EH (cell line): ENCODE measurements at regions not wholly inside any gene's neighbourhood (a gene's known extent, or its start where the extent isn't known, plus 50 kb on each side); places are given as distances from the start of the nearest gene placed in this dataset.
"Not testable (repeated sequence)": the region's sequence is repeated elsewhere in the genome, so short reads cannot be mapped to it uniquely, and the experiment has no call there.

Experiments
- DNase-seq: peaks from one replicate; pipeline ENCODE4 v3.0.0-alpha.2; 2015; ENCODE audit warnings: low read depth

DNA sequence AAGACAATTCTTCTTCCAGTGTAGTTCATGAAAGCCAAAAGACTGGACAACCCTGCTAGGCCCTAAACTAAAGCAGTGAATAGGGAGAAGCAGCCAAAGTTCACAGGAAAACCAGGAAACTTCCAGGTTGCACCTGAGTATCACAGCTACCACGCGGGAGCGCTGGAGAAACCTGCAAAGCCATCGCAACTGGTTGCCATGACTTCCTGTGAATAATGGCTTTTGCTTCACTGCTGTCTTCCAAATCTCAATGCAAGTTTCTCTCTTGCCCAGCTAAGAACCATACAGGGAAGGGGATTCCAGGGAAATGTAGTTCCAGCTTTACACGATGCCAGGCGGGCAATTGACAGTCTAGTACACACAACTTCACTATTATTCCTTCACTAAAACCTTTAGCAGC is 114.1 kb downstream of the GXYLT1 start:
- DNase-seq: no peak

DNA sequence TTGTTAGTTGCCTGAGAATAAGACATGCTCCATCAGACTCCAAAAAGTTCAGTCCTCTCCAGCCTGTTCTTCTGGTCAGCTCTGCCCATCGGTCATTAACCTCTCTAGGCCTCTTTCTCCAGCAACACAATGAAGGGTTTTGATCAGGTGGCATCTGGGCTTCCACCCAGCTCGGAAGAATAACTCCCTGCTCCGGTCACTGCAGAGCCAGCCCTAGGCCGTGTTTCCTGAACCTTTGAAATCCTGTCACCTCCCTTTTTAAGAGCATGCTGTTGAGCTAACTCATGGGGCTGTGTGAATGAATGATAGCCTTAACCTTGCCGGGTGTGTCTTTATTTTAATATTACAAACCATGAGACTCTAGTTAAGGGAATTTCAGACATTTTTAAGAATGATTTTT is 117.1 kb downstream of the GXYLT1 start:
- no peak for DNase-seq

DNA sequence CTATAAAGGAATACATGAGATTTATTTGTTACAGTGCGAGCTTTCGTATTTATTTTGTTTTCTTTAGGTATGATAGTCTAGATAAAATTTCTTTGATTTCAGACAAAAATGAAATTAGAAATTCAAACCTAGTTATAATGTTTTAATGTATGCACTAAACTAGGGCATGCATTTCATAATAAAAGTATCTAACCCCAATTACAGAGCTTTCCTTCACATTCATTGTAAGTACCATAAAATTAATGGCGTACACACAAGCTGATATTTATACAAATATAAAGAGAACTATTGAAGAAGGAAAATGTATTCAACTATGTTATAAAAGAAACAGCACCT is 120.2 kb downstream of the GXYLT1 start:
- no peak for DNase-seq

DNA sequence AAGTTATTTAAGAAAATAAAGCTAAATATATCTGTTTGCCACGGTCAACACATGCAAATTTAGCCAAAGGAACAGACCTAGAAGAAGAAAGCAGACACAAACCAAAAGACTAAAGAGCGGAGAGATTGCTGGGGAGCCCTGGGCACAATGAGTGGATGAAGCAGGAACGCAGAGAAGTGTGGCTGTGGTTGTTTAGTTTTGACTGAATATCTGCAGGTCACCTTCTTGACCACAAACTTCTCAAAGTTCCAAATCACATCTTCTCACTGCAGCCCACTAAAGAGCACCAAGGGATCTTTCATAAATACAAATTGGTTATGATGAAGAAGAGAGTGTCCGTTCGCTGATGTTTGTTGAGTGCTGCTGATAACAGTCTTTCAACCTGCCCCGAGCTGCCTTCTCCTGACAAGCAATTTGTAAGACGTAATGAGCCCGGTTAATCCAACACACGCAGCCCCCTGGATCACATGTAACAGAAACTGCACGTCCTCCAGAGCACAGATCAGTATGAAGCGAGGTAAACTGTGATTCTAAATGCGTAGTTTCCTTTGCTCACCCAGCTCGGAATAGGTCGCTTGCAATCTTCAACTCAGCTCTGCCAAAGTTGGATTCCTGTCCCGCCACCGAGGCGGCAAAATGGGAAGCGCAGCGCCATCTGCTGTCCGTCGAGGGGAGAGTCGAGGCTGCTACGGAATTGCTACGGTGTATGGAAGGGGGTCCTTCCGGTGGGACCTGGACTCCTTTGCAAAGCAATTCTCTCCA is 120.8 kb downstream of the GXYLT1 start:
- peak; percentile 71 for DNase-seq

DNA sequence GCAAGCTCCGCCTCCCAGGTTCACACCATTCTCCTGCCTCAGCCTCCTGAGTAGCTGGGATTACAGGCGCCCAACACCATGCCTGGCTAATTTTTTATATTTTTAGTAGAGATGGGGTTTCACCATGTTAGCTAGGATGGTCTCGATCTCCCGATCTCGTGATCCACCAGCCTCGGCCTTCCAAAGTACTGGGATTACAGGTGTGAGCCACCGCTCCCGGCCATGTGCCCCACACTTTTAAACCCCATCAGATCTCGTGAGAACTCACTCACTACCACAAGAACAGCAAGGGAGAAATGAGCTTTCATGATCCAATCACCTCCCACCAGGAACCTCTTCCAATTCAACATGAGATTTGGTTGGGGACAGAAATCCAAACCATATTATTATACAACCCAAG is 122.7 kb downstream of the GXYLT1 start:
- DNase-seq: not testable (repeated sequence)

DNA sequence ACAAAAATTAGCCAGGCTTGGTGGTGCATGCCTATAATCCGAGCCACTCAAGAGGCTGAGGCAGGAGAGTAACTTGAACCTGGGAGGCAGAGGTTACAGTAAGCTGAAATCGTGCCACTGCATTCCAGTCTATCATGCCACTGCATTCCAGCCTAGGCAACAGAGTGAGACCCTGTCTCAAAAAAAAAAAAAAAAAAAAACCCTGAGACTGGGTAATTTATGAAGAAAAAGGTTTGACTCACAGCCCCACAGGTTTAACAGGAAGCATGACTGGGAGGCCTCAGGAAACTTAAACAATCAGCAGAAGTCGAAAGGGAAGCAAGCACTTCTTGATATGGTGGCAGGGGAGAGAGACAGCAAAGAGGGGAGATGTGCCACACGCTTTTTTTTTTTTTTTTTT is 123.2 kb downstream of the GXYLT1 start:
- peak; percentile 1 for DNase-seq

DNA sequence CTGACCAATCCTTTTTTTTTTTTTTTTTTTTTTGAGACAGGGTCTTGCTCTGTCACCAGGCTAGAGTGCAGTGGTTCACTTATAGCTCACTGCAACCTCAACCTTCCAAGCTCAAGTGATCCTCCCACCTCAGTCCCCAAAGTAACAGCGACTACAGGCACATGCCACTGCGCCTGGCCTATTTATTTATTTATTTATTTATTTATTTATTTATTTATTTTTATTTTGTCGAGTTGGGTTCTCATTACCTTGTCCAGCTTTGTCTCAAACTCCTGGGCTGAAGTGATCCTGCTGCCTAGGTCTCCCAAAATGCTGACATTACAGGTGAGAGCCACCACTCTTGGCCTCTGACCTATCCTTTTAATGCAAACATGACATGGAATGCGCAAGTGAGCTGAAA is 124.4 kb downstream of the GXYLT1 start:
- no peak for DNase-seq

DNA sequence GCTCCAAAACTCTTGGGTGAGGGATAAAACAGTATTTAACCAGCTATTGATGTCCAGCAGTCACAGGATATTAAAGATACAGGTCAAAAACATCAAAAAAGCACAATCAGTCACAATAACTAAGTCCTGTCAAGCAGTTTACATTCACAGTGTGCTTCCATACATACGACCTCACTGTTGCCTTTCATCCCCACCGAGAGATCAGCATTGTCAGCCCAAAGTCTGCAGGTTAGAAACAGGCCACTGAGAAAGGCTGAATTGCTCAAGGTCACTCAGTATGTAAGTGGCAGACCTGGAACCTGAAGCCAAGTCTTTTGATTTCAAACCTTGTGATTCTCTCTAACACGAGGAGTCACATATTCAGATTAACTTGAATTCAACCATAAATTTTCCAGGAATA is 124.9 kb downstream of the GXYLT1 start:
- DNase-seq: no peak

DNA sequence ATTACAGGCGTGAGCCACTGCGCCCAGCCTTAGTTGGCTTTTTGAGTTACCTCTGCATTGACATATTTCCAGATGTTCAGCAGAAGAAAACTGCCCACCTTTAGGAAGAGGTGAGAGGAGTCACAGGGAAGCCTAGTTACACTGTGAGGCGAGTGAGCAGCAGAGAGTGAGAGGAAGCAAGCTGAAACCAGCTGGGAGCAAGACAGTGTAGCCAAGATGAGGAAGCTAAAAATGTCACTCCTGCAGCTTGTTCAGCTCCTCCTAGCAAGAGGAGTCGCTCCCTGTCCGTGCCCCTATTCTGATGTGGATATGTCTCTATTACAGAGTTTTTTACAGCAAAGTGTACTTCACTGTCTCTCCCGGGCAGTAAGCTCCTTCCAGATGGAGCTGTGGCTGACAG is 127.6 kb downstream of the GXYLT1 start:
- no peak for DNase-seq

DNA sequence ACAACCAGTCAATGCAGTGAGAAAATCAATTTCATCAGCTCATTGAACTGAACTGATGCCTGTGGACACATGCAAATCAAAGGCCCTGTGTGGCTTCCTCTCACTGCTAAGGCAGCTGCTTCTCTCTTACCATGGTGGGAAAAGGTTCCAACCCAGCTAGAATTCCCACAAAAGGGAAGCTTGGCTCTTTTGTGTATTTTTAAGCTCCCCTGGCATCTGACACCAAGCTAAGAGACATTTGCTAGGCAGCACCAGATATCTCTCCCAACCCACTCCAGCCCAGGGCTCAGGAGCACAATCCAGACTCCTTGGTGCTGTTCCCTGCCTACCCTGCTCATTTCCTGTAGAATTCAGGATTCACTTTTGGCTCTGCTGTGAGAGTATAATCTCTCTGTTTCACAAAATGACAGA is 129.6 kb downstream of the GXYLT1 start:
- no peak for DNase-seq

DNA sequence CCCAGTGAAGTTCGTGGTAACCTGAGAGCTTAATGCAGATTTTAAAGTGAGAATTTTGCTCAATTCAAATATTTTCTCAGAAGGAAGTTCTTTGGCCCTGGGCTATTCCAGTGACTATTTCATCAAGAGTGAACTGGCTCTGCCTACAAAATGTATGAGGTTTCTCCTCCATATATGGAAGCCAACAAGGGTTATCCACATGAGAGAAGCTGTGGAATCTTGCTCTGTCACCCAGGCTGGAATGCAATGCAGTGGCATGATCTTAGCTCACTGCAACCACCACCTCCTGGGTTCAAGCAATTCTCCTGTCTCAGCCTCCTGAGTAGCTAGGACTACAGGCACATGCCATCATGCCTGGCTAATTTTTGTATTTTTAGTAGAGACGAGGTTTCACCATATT is 132.2 kb downstream of the GXYLT1 start:
- peak; percentile 87 for DNase-seq

DNA sequence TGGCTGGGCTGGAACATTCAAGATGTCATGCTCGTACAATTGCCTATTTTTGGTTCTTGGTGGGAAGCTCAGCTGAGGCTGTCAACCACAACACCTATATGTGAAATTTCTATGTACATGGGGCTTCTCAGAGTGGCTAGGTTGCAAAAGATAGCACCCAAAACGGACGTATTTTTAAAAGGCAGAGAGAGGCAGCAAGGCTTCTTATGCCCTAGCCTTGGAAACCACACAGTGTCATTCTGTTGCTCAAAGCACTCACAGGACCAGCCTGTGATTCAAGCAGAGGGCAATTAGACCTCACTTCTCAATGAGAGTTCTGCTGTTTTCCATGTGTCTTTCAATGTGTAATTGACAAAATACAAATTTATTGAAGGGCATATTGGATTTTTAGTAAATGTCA is 134.0 kb downstream of the GXYLT1 start:
- DNase-seq: no peak

DNA sequence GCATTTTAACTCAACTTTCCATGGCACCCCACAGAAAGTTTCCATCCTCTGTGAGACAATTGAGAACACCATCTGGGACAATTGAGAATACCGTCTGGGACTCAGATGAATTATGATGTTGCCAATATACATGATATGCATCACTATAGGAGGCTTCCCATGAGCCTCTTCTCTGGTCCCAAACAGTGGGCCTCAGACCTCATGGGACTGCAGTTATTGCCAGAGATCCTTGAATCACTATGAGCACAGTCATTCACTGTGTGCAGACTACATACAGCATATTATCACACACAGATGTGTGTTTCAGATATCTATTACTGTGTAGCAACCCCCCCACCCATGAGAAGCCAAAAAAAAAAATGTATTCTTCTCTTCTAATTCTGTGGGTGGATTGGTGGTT is 134.4 kb downstream of the GXYLT1 start:
- DNase-seq: no peak

DNA sequence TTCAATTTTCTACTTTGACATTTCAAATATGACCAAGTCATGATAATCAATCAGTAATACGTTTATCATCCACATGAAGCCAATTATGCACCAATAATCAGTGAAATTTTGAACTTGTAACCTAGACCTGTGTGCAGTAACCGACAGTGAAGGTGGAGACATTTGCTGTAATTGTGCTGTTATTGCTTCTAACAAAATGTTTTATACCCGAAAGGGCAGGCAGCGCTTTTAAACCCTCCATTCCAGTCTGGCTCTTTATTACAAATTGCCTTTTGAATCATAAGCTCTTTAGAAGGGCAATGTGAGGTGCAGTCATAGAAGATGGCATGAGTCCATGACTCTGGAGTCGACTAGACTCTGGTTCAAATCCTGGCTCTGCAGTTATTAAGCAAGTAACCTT is 135.7 kb downstream of the GXYLT1 start:
- DNase-seq: no peak

DNA sequence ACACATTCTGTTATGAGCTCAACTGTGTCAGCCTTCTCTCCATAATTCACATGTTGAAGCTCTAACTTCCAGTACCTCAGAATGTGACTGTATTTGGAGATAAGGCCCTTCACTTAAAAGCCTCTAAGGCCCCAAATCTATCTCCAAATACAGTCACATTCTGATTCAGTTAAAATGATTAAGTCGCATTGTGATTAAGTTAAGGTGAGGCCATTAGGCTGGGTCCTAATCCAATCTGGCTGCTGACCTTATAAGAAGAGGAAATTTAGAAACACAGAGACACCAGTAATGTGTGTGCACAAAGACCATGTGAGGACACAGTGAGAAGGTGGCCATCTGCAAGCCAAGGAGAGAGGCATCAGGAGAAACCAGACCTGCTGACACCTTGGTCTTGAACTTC is 141.6 kb downstream of the GXYLT1 start:
- DNase-seq: no peak

DNA sequence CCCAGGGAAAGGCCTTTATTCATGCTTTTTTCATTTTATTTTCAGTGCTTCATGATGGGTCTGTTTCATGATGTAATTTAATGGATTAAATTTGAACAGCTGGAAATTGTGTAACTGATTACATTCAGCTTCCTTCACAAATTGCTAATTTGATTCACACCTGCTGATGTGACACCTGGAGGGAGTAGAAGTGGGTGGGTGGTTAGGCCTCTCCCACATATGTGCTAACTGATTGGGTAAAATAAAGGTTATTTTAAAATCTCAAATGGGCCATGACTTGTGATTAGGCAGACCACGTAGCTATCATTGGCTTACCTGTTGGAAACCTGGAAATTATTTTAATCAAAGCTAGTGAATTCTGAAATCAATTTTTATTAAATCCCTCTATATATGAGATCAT is 142.1 kb downstream of the GXYLT1 start:
- DNase-seq: no peak

DNA sequence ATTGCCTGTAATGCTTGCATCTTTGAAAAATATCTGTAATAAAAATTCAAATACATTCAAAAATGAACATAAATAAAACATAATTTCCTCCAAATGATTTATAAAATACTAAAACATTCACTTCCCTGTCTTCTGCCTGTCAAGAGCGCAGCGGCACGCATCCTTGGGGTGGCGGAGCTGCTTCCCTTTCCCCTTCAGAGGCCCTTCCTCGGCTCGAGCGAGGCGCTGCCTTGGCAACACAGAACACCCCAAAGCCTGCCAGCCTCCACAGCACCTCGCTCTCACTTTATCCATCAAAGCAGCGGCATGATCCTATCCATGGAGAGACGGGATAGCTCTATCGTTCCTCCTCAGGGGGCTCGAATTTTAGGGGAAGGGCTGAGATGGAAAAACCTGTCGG is 146.2 kb downstream of the GXYLT1 start:
- DNase-seq: no peak

DNA sequence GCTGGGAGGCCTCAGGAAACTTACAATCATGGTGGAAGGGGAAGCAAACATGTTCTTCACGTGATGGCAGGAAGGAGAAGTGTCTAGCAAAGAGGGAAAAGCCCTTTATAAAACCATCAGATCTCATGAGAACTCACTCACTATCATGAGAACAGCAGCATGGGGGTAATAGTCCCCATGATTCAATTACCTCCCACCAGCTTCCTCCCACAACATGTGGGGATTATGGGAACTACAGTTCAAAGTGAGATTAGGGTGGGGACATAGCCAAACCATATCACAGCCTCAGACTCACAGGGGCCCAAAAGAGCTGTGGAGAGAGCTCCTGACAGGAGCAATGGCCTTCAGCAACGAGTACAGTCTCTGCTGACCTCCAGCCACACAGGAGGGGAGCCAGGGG is 151.4 kb downstream of the GXYLT1 start:
- no peak for DNase-seq

DNA sequence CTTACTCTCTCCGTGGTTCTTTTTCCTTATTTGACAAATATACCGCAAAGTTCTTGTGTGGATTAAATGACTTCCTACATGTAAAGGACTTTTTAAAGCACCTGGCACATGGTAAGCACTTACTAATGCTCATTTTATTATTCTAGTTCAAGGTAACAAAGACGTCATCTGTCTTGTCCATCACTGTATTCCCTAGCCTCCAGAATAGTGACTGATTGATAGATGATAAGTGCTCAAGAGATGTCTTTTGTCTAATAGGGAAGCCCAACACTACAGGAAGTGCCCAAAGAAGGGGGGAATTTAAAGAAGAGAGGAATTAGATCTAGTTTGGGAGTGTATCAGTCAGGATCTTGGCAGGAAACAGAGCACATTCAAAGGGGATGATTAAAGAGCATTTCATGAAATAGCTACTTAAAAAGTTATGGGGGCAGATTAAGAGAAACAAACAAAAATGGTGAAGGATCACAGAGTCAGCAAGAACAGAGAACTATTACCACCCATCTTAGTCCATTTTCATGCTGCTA is 151.9 kb downstream of the GXYLT1 start:
- DNase-seq: no peak

DNA sequence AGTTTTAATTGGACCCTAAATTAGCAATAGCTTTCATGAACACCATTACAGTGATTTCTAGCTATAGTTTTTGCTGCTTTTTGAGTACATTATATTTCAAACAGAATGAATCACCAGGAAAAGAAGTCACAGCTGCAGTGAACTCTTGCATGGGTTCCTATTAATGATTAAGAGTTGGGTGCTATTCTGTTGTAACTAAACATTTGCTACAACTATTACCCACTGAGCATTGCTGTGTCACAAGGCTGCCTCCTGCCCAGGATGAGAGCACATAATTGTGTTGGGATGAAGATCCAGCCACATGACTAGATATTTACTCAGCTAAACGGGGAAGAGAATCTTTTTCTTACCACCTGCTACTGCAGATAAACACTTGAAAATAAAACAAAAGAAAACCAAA is 152.7 kb downstream of the GXYLT1 start:
- no peak for DNase-seq

DNA sequence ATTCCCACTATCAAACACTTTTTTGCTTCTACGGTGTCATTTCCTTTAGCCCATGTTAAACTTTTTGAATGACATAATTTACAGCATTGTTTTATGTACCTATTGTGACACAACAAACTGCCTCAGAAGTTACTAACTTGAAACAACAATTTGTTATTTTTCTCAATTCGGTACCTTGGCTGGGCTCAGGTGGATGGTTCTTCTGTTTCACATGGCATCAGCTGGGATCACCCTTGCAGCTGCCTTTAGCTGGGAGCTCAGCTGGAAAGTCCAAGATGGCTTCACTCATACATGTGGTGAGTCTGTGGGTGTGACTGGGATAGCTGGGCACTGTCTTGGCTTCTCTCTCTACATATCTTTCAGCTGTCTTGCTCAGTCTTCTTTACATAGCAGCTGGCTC is 156.0 kb downstream of the GXYLT1 start:
- DNase-seq: no peak

DNA sequence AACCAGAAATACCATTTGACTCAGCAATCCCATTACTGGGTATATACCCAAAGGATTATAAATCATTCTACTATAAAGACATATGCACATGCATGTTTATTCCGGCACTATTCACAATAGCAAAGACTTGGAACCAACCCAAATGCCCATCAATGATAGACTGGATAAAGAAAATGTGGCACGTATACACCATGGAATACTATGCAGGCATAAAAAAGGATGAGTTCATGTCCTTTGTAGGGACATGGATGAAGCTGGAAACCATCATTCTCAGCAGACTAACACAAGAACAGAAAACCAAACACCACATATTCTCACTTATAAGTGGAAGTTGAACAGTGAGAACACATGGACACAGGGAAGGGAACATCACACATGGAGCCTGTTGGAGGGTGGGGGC is 158.2 kb downstream of the GXYLT1 start:
- DNase-seq: not testable (repeated sequence)

DNA sequence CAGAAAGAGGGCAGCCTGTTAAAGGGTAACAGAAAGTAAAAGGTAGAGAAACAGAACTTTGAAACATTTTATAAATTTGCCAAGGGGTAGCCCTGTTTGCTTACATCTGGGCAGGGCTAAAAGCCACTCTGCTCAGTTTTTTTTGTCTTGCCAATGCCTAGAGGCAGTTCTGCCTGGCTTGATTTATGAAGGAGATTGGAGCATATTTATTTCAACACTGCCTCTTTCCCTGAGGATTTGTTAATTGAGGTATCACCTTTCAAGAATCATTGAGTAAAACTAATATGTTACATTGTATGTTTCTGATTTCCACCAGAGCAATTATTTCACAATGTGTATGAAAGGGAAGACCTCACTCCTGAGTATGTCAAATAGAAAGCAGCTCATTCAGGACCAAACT is 160.8 kb downstream of the GXYLT1 start:
- DNase-seq: no peak

DNA sequence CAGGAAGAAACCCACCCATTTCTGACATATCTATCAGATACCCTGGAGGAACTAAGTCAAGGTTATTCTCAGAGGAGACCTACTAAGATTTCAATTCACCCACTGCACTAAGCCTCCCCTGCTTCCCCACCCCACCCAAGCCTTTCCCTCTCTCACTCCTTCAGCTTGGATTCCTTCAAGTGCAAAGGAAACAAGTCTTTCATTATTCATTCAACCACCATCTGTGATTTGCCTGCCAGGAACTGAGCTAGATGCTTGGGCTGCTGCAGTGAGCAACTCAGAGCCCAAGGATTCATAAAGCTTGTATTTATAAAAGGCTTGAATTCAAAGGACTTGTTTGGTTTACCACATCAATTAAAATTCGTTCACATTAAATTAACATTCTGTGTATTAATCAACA is 161.3 kb downstream of the GXYLT1 start:
- DNase-seq: no peak

DNA sequence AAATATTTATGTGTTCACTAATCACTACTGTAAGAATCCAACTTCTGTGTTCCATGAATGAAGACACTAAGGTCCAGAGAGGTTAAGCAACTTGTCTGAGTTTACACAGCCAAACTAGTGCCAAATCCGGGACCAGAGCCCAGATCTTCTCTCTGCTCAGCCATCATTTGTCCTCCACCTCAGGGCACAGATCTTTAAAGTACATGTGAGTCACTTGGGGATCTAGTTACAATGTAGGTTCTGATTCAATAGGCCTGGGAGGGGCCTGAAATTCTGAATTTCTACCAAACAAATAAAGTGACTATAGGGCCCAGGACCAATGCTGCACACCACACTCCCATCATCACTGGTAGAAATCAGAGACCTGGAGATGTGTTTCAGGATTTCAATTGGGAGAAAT is 162.9 kb downstream of the GXYLT1 start:
- DNase-seq: peak; percentile 22
